Fibroblast of skin of left biceps (primary cell): ENCODE measurements at regions not wholly inside any gene's neighbourhood (a gene's known extent, or its start where the extent isn't known, plus 50 kb on each side); places are given as distances from the start of the nearest gene placed in this dataset.
"Not testable (repeated sequence)": the region's sequence is repeated elsewhere in the genome, so short reads cannot be mapped to it uniquely, and the experiment has no call there.

Experiments used
- DNase-seq, 2 experiments: peaks; one replicate each; pipeline ENCODE4 v3.0.0-alpha.2; 2013; ENCODE audit warnings: low read depth in 2 of 2

DNA sequence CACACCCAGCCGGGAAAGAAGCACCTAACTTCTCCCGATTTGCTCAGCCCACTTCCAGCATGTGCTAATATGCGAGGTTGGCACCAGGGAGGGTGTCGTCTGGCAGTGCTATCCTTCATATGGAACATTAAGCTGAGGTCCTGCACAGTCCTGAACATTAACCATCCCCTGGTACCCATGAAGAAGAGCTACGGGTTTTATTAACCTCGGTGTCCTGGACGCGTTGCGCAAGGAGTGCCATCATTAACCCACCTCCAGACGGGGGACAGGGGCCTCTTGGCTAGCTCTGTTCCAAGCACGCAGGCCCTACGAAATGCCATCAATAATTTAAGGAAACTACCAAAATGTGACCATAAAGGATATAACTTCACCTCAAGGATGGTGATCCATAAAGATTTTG lies 193.5 kb downstream of the MAF start:
- DNase-seq = no peak

DNA sequence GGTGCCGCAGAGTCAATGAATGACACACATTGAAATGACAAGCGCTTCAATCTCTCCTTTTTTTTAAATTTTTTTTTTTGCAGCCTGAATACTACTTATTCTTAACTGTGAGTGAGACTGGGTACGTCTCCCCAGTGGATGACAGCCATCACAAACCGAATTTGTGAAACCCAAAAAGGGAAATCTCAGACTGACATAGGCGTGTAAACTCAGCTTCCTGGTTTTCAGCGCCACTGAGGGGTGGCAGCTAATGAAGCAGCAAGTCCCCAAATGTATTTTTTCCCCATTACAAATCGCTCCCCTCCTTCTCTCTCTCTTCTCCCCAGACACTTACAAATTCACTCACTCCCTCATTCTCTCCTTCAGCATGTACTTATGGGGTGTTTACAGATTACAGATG lies 196.0 kb downstream of the MAF start:
- DNase-seq = no peak

DNA sequence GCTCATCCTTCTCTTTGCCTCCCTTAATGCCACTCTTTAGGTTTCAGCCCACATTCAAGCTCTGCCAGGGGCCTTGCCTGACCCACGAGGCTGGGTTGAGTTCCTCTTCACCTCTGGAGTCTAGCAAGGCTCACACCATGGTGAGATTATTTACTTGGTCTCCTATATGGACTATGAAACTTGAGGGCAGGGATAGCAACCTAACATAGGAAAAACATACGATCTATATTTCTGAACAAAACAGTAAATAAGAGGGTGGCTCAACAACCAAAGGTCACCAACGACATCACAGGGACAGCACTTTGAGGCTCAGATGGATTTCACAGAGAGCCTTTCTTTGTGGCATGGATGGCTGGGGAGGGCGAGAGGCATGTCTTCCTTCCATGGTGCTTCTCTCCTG lies 197.0 kb downstream of the MAF start:
- DNase-seq = no peak

DNA sequence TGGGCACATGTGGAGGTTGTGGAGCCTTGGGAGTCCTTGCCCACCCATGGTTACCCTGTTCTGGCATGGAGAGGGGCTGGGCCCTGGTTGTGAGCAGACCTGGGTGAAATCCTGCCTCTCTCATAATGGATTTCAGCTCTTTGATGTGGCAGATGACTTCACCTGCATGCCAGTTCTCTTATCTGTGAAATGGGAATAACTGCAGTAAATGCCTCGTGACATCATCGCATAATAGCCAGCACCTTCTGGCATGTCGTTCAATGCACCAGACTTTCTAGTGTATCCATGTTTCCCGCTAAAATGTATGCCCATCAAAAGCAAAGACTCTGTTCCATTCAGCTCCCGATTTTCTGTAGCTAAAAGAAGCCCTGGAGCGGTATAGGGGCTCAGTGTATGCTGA lies 197.6 kb downstream of the MAF start:
- no peak for DNase-seq

DNA sequence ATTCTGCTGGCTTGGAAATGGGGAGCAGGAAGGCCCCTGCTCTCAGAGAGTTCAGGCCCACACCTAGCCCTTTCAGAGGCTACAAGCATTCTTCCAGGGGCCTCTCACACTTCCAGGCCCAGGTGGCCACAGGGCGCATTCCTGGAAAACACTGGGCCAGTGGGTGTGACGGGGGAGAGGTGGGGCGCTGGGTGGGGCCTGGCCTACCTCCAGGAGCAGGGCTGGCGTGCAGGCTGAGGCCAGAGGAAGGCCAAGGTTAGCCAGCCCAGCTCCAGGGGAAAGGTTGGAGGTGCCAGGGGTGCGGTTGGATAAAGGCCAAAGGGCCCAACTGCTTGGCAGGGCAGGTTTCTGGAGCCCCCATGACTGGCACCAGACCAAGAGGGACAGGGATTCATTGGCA lies 198.2 kb downstream of the MAF start:
- no peak for DNase-seq

DNA sequence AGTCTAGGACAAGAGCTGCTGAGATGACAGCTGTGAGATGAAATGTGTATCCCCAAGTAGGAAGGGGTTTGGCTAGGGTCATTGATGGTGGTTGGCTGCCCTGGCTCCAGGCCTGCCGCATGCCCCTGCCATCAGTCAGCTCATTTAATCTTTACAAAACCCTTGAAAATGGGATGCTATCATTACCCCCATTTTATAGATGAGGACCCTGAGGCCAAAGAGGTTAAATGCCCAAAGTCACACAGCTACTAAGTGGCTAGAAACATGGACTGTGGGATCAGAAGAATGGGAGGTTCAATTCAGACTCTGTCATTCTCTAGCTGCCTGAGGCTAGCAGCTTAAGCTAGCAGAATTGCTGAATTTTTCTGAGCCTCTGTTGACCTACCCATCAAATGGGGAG lies 198.8 kb downstream of the MAF start:
- no peak for DNase-seq

DNA sequence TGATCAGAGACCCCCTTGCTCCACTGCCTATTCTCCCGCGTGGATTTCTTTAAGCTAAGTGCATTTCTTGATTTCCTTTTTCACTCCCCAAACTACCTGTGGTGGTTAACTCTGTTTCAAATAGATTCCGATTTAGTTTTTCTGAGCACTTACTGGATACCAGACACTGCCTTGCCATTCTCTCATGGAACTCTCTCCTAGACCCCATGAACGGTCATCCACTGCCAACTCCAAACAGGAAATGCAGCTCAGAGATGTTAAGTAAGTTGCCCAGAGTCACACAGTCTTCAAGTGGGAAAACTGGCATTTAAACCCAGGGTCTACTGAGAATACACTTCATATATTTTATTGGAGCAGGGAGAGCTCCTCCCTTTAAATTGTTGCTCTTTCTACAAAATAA lies 199.4 kb downstream of the MAF start:
- no peak for DNase-seq

DNA sequence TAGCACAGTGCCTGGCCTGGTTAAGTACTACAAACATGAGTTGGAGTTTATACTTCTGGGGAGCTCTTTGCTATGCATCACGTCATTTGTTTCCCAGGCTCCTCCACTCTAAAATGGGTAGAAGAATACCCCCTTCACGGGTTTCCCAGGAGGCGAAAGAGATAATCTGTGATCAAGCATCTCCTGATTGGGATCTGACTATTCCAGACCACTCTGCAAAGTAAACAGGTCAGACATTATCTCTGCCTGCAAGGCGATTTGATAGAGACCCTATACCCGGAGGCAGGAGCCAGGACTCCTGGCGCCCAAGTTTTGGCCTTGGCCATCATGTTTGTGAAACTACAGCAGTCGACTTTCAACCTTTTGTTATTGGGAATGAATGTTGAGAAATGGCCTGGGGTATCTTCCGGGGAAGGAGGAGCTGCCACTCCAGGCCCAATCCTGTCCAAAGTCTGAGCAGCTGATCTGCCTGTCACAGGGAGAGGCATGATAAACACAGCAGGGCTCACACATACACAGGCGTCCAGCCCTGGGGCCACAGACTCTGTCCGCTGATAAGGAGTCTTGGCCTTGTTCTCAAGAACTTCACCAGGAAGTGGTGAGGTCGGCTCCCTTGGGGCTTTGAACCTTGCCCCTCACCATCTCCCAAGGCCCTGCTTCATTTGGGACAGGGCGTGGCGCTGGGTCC lies 199.9 kb downstream of the MAF start:
- no peak for DNase-seq

DNA sequence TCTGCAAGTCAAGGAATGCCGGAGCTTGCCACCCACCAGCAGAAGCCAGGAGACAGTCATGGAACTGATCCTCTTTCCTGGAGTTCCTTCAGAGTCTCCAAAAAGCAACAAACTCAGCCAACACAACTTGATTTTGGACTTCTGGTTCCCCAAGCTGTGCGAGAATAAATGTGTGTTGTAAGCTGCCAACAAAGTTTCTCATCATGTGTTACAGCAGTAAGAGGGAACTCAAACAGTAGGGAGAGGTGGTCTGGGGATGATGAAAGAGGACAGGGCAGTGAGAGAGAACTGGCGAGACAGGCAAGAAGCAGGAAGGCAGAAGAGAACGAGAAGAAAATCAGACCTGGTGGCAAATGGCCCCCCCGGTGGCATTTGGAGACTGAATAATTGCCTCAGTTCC lies 204.9 kb downstream of the MAF start:
- DNase-seq = no peak

DNA sequence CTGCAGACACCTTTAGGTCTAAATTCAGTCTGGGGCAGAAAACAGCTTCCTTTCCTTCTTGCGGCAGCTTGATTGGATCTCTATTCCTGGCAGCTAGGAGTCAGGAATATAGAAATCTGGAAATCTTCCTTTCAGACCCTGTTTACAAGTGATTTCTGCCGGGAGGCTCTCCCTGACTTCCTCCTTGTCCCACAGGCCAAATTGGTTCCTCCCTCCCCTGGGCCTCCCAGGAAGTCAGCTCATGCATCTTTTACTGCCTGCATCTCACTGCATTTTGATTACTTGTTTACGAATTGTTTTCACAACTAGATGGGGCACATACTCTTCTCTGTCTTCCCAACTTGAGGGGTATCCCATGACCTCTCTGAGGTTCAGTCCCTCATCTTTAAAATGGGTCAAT lies 206.3 kb downstream of the MAF start:
- DNase-seq = no peak

DNA sequence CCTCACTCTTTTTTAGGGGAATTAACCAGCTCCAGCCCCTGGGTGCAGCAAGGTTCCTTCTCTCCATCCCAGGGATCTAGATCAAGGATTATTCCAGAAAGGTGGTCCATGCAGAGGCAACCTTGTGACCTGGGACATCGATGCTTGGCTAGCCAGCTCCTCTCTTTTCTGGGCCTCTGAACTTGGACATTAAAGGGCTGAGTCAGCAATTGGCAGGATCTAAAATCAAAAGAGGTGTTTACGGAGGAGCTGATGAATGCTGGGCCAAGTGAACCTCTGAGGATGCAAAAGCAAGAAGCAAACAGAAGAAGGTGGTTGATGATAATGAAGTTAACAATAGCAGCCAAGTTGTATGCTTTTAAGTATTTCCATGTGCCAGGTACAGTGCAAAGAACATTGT lies 207.0 kb downstream of the MAF start:
- DNase-seq = no peak

DNA sequence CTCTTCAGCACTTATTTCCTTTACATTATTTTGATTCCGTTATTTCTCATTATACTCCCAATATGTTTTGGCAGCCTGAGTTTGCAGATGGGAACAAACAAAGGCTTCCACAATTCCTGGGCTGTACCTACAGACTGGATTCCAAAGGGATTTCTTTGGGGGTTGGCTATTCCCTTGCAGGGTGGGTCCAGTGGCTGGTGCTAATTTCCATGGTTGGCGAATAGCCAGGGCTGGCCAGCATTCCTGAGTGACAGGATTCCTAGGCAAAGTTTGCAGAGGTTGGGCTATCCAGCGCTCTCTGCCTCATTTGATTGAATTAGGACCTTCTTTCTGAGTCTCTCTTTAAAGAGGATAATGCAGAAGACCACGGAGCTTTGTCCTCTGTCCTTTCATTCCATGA lies 207.4 kb downstream of the MAF start:
- no peak for DNase-seq

DNA sequence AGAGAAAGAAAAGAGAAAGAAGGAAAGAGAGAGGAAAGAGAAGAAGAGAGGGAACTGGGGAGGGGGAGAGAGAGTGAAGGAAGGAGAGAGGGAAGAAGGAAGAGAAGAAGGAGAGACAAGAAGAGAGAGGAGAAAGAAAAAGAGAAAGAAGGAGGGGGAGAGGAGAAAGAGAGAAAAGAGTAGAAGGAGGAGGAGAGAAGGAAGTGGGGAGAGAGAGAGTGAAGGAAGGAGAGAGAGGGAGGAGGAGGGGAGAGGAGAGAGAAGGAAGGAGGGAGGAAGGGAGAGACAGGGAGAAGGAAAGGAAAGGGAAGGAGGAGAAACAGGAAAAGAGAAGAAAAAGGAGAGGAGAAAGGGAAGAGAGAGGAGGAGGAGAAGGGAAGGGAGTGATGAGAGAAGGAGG lies 208.5 kb downstream of the MAF start:
- no peak for DNase-seq

DNA sequence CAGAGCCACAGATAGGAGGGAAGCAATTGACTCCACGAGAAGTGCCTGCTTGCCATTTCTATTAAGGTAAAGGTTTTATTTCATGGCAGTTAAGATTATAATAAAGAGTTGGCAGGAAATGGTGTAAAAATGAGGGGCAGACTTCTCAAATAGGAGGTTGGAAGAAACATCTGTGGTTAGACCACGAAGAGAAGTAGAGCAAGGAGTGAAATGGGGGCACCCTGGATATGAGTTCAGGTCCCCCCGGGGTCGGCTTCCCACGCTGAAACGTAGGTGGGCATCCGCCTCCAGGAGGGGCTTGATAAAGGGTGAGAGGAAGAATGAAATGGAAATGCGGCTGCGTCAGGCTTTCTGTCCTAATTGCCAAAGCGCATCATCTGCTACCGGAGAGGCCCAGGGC lies 209.1 kb downstream of the MAF start:
- no peak for DNase-seq

DNA sequence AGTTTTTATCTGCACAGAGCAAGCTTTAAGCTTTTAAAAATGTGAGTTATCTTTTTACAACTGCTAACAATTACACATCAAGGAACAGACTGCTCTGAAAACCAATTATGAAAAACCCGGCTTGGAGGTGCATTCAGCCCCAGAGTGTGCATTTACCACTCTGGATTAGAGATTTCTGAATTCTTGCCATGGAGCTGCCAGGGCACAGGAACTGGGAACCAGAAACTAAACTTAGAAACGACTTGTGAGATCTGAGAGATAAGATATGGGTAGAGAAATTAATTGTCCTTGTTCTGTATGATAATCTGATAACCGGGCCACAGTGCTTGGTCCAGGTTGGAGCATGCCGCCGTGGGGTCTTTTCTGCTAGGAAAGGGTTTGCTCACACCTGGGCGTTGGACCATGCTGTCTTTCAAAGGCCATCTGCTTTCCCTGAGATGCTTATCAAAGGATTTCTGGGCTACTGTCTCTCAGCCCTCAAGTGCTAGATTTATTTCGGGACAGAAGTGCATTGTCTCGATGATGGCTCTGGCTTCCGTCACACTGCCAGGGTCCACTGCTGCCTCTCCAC lies 210.0 kb downstream of the MAF start:
- no peak for DNase-seq

DNA sequence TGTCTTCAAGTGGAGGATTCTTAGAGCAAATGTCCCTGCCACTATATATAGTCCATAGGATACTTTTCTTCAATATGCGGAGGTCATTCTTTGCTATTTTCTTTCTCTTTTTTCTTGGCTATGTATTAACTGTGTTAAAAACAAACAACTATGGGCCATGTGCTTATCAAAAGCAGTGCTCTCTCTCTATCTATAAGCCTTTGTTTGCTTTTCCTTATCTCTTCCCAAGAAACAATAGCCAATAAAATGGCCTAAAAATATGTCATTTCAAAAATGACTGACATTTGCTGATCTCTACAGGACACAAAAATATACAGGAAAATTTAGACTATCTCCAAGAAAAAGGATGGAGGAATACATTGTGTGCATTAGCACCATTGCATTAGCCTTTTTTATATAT lies 212.1 kb downstream of the MAF start:
- no peak for DNase-seq

DNA sequence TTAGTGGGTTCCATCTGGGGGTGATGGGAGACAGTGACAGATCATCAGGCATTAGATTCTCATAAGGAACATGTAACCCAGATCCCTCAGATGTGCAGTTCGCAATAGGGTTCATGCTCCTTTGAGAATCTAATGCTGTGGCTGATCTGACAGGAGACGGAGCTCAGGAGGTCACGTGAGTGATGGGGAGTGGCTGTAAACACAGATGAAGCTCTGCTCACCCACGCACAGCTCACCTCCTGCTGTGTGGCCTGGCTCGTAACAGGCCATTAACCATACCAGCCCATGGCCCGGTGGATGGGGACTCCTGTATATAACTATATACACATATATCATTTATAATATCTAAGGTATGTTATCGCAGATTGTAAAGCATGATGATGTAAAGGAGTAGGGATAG lies 214.2 kb downstream of the MAF start:
- DNase-seq = no peak

DNA sequence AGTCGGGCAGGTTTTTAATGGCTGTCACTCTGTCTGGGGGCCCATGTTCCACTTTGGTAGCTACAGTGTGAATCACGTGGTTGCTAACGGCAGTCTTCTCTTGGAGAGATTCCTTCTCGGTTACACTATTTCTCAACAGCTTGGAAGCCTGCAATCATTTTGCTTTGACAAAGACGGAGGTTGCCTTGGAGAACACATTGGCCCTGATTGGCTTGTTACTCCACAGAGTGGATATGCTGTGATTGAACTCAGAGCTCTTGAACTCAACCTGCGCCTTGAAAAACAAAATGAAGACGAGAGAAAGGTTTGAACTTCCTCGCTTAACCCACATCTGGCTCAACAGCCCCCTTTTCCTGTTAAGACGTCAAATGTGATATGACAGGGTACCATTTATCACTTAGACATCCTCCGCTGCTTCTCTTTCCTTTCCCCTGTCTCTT lies 218.9 kb downstream of the MAF start:
- DNase-seq = no peak

DNA sequence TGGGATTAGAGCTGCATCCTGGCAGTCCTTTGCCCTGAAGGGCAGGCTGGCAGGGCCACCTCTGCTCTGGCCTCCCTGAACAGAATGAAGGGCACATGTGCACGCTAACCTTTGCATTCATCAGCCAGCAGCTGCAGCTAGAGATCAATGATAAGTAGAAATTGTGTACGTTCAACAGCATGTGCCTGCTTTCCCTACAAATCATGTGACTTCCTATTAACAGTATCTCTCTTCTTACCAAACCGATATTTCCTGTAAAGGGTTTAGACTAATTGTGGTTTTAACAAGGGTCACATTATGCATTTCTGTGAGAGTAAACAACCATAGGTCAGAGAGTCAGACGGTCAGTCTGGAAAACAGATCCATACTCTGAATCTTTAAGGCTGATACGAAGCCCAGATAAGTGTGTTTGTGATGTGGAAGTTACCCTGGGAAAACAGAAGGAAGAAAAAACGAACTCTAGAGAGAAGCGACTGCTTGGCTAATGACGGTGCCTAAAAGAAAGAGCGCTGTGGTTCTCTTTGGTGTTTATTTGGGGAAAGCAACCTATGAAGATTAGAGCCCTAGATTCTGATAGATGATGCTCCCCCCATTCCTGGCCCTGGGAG lies 219.4 kb downstream of the MAF start:
- DNase-seq = no peak

DNA sequence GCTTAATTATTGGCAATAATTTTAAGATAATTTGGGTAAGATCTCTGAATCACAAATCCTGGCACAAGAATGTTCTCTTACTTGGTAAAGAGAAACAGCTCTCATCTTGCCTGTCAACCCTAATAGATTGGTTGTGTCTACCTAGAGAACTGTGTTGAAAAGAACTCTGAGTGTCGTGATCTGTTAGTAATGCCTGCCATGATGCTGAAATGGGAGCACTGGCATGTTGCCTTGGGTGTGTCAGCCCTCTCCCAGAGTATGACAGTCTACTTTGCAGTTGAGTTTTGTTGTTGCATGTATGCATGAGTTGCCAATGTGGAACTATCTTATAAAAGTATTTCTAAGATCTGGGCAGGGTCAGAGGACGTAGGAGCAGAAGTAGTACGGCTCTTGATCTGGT lies 221.4 kb downstream of the MAF start:
- DNase-seq = no peak

DNA sequence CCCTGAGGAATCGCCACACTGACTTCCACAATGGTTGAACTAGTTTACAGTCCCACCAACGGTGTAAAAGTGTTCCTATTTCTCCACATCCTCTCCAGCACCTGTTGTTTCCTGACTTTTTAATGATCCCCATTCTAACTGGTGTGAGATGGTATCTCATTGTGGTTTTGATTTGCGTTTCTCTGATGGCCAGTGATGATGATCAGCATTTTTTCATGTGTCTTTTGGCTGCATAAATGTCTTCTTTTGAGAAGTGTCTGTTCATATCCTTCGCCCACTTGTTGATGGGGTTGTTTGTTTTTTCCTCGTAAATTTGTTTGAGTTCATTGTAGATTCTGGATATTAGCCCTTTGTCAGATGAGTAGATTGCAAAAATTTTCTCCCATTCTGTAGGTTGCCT lies 223.5 kb downstream of the MAF start:
- not testable (repeated sequence) for DNase-seq

DNA sequence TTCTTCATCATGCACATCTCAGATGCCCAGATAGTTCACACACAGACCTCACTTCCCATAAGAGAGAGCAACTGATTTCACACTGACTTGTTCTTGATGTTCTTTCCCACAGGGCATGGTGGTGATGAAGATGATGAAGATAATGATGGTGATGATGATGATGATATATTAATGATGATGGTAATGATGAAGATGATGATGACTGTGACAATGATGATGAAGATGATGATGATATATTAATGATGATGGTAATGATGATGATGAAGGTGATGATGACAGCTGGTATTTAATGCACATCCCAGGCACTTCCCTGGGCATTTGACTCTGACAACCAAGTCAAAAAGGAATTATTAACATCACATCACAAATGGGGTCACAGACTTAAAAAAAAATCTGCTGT lies 225.2 kb downstream of the MAF start:
- no peak for DNase-seq

DNA sequence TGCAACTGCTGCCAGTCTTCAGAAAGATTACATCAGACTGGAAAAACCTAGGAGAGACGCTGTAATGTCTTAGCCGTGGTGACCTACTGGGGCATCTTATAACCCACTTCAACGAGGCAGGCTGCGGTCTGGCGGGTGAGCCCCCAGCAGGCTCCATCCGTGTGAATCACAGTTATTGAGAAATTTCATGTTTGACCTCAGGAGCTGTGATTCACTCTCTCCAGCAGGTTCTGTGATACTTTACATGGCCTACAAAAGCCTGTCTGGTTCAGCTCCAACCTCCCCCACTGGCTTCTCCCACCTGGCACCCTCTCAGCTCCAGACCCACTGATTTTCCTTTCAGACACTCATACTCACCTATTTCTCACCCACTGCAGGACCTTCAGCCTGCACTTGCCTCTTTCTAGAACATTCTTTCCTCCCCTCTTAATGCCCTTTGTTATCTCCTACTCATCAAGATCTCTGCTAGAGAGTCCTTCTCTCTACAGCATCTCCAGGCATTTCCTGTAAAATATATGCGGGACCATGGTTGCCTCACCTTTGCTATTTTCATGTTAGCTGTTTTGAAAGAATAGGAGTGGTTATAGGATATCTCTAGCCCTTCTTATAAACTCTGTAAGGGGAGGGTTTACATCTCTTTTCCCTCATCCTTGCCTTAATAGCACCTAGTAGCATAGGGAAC lies 227.9 kb downstream of the MAF start:
- peak; percentile 4 to 10 for DNase-seq
